Uterus (tissue), 2 donors: ENCODE measurements at regions not wholly inside any gene's neighbourhood (a gene's known extent, or its start where the extent isn't known, plus 50 kb on each side); places are given as distances from the start of the nearest gene placed in this dataset.

ENCODE experiments used
- CTCF ChIP-seq, 4 experiments: fragments of 200-600 bp in 2 of 4; fragments of 450-650 bp in 2 of 4; sonication (generic) in 2 of 4; IDR thresholded peaks; one replicate each; pipeline ENCODE4 v1.5.1; 2016 to 2019; ENCODE audit warnings: antibody characterized with exemption in 4 of 4, mild to moderate bottlenecking in 2 of 4, moderate library complexity in 1 of 4
- POLR2A ChIP-seq, 2 donors: fragments of 450-650 bp; IDR thresholded peaks; one replicate each; pipeline ENCODE4 v1.6.1; 2016; ENCODE audit warnings: antibody characterized with exemption in 2 of 2, mild to moderate bottlenecking in 1 of 2, moderate library complexity in 1 of 2

GRCh38 chr1:38274974-38275373 lies 228.4 kb upstream of the POU3F1 start:
- TF ChIP-seq CTCF (IDR thresholded peaks at IDR 0.05) (no peak), POLR2A (IDR thresholded peaks at IDR 0.05) (no peak)
